Neural crest cell (in vitro differentiated cells): ENCODE measurements at regions not wholly inside any gene's neighbourhood (a gene's known extent, or its start where the extent isn't known, plus 50 kb on each side); places are given as distances from the start of the nearest gene placed in this dataset.
"Not testable (repeated sequence)": the region's sequence is repeated elsewhere in the genome, so short reads cannot be mapped to it uniquely, and the experiment has no call there.

Source experiments
- DNase-seq: peaks from one replicate; pipeline ENCODE4 v3.0.0; 2021; ENCODE audit warnings: low read depth, mixed read lengths, low spot score
- H3K27ac Mint-ChIP-seq: one replicate; pipeline ENCODE4 v1.8.0; 2021; ENCODE audit warnings: mild to moderate bottlenecking, mixed read lengths; ENCODE audit not compliant: unreplicated experiment
- H3K27me3 Mint-ChIP-seq: 2 replicates; pipeline ENCODE4 v1.8.0; 2021; ENCODE audit warnings: low read depth, mild to moderate bottlenecking, mixed read lengths
- H3K36me3 Mint-ChIP-seq: 2 replicates; pipeline ENCODE4 v1.8.0; 2021; ENCODE audit warnings: low read depth, mild to moderate bottlenecking, mixed read lengths
- H3K4me1 Mint-ChIP-seq: 2 replicates; pipeline ENCODE4 v1.8.0; 2021; ENCODE audit warnings: mixed read lengths
- H3K4me3 Mint-ChIP-seq: one replicate; pipeline ENCODE4 v1.8.0; 2021; ENCODE audit warnings: mild to moderate bottlenecking, mixed read lengths
- H3K9me3 Mint-ChIP-seq: 2 replicates; pipeline ENCODE4 v1.8.0; 2021; ENCODE audit warnings: mixed read lengths
- CTCF ChIP-seq: fragments of 200-600 bp; sonication (generic); conservative IDR thresholded peaks from 2 replicates; pipeline ENCODE4 v1.5.0; 2021; ENCODE audit warnings: antibody characterized with exemption, mild to moderate bottlenecking

- DNase-seq: no peak
- TF ChIP-seq CTCF: no peak
- H3K4me1 Mint-ChIP-seq: no peaks in the 10 kb centered on the region
- no peak overlapping the region for H3K4me3 Mint-ChIP-seq
- no peaks in the 10 kb centered on the region for H3K36me3 Mint-ChIP-seq
- no peak overlapping the region for H3K27ac Mint-ChIP-seq
- H3K9me3 Mint-ChIP-seq: peaks cover 3% of the 10 kb centered on the region
- peaks cover 3% of the 10 kb centered on the region for H3K27me3 Mint-ChIP-seq
These were observed 318.5 kb downstream of the RAD51AP2 start for GRCh38 chr2:17199741-17200140.

- no peak overlapping the region for H3K27ac Mint-ChIP-seq
- peaks cover 3% of the 10 kb centered on the region for H3K27me3 Mint-ChIP-seq
These were observed 321.9 kb downstream of the RAD51AP2 start for GRCh38 chr2:17196380-17196779.

GRCh38 chr2:17195016-17195415 lies 323.2 kb downstream of the RAD51AP2 start:
- Mint-ChIP-seq H3K4me1 (no peaks in the 10 kb centered on the region), H3K36me3 (no peaks in the 10 kb centered on the region), H3K4me3 (no peak overlapping the region), H3K27me3 (peaks cover 3% of the 10 kb centered on the region), H3K9me3 (no peaks in the 10 kb centered on the region), H3K27ac (no peak overlapping the region)
- TF ChIP-seq CTCF: no peak
- DNase-seq: no peak

More at GRCh38 chr2:17196380-17196779, 321.9 kb downstream of the RAD51AP2 start:
- Mint-ChIP-seq H3K9me3 (no peaks in the 10 kb centered on the region), H3K36me3 (no peaks in the 10 kb centered on the region), H3K4me1 (no peaks in the 10 kb centered on the region), H3K4me3 (no peak overlapping the region)
- DNase-seq: no peak
- TF ChIP-seq CTCF: no peak

- no peak for DNase-seq
- peaks cover 3% of the 10 kb centered on the region for H3K27me3 Mint-ChIP-seq
- no peak overlapping the region for H3K27ac Mint-ChIP-seq
These were observed 324.2 kb downstream of the RAD51AP2 start for GRCh38 chr2:17194083-17194482.

GRCh38 chr2:17193433-17193890 lies 324.8 kb downstream of the RAD51AP2 start:
- not testable (repeated sequence) for H3K27ac Mint-ChIP-seq, H3K27me3 Mint-ChIP-seq, H3K4me3 Mint-ChIP-seq, H3K4me1 Mint-ChIP-seq, H3K36me3 Mint-ChIP-seq, DNase-seq, H3K9me3 Mint-ChIP-seq

More at GRCh38 chr2:17194083-17194482, 324.2 kb downstream of the RAD51AP2 start:
- Mint-ChIP-seq H3K9me3 (no peaks in the 10 kb centered on the region), H3K36me3 (no peaks in the 10 kb centered on the region), H3K4me1 (no peaks in the 10 kb centered on the region), H3K4me3 (no peak overlapping the region)
- TF ChIP-seq CTCF: no peak

GRCh38 chr2:17191223-17191622 lies 327.0 kb downstream of the RAD51AP2 start:
- Mint-ChIP-seq H3K36me3 (no peaks in the 10 kb centered on the region), H3K9me3 (no peaks in the 10 kb centered on the region), H3K27ac (no peak overlapping the region), H3K4me1 (no peaks in the 10 kb centered on the region), H3K4me3 (no peak overlapping the region), H3K27me3 (no peaks in the 10 kb centered on the region)
- no peak for TF ChIP-seq CTCF
- DNase-seq: no peak
